ENCODE measurements at regions not wholly inside any gene's neighbourhood (a gene's known extent, or its start where the extent isn't known, plus 50 kb on each side); places are given as distances from the start of the nearest gene placed in this dataset.

- no peak overlapping the region for H3K27ac ChIP-seq (ENCODE audit: low read depth in 2 of 2, low read length in 2 of 2)
- H3K9ac ChIP-seq (ENCODE audit: low read depth in 1 of 2, low read length in 2 of 2) = no peak overlapping the region
- H3K9me3 ChIP-seq (ENCODE audit: control insufficient read depth in 2 of 2, low read length in 2 of 2) = no peaks in the 10 kb centered on the region
- no peaks in the 10 kb centered on the region for H3K27me3 ChIP-seq (ENCODE audit: control insufficient read depth in 2 of 2, insufficient read depth in 2 of 2, low read length in 2 of 2)
- H3K36me3 ChIP-seq (ENCODE audit: control insufficient read depth in 2 of 2, insufficient read depth in 2 of 2, low read length in 2 of 2) = no peaks in the 10 kb centered on the region
- no peaks in the 10 kb centered on the region for H3K4me1 ChIP-seq (ENCODE audit: control insufficient read depth in 2 of 2, insufficient read depth in 2 of 2, low read length in 2 of 2)
- H3K4me3 ChIP-seq (ENCODE audit: low read length in 2 of 2) = no peak overlapping the region
These were observed 118.6 kb upstream of the KAZN start for GRCh38 chr1:14479865-14480264.

GRCh38 chr1:14482784-14483450, 115.6 kb upstream of the KAZN start:
- no peak overlapping the region for H3K4me3 ChIP-seq (ENCODE audit: low read length in 2 of 2)
- H3K4me1 ChIP-seq (ENCODE audit: control insufficient read depth in 2 of 2, insufficient read depth in 2 of 2, low read length in 2 of 2) = no peaks in the 10 kb centered on the region
- H3K9me3 ChIP-seq (ENCODE audit: control insufficient read depth in 2 of 2, low read length in 2 of 2) = no peaks in the 10 kb centered on the region
- no peaks in the 10 kb centered on the region for H3K36me3 ChIP-seq (ENCODE audit: control insufficient read depth in 2 of 2, insufficient read depth in 2 of 2, low read length in 2 of 2)
- H3K9ac ChIP-seq (ENCODE audit: low read depth in 1 of 2, low read length in 2 of 2) = no peak overlapping the region
- no peak overlapping the region for H3K27ac ChIP-seq (ENCODE audit: low read depth in 2 of 2, low read length in 2 of 2)
- H3K27me3 ChIP-seq (ENCODE audit: control insufficient read depth in 2 of 2, insufficient read depth in 2 of 2, low read length in 2 of 2) = no peaks in the 10 kb centered on the region

- Histone ChIP-seq H3K4me3 (ENCODE audit: low read length in 2 of 2) (no peak overlapping the region), H3K27ac (ENCODE audit: low read depth in 2 of 2, low read length in 2 of 2) (no peak overlapping the region), H3K9ac (ENCODE audit: low read depth in 1 of 2, low read length in 2 of 2) (no peak overlapping the region), H3K9me3 (ENCODE audit: control insufficient read depth in 2 of 2, low read length in 2 of 2) (no peaks in the 10 kb centered on the region), H3K36me3 (ENCODE audit: control insufficient read depth in 2 of 2, insufficient read depth in 2 of 2, low read length in 2 of 2) (no peaks in the 10 kb centered on the region), H3K27me3 (ENCODE audit: control insufficient read depth in 2 of 2, insufficient read depth in 2 of 2, low read length in 2 of 2) (no peaks in the 10 kb centered on the region), H3K4me1 (ENCODE audit: control insufficient read depth in 2 of 2, insufficient read depth in 2 of 2, low read length in 2 of 2) (no peaks in the 10 kb centered on the region)
These were observed 113.2 kb upstream of the KAZN start for GRCh38 chr1:14485285-14485684.

GRCh38 chr1:14486401-14487201, 111.9 kb upstream of the KAZN start:
- H3K9me3 ChIP-seq (ENCODE audit: control insufficient read depth in 2 of 2, low read length in 2 of 2) = no peaks in the 10 kb centered on the region
- no peaks in the 10 kb centered on the region for H3K27me3 ChIP-seq (ENCODE audit: control insufficient read depth in 2 of 2, insufficient read depth in 2 of 2, low read length in 2 of 2)
- no peaks in the 10 kb centered on the region for H3K4me1 ChIP-seq (ENCODE audit: control insufficient read depth in 2 of 2, insufficient read depth in 2 of 2, low read length in 2 of 2)
- no peak overlapping the region for H3K27ac ChIP-seq (ENCODE audit: low read depth in 2 of 2, low read length in 2 of 2)
- no peak overlapping the region for H3K4me3 ChIP-seq (ENCODE audit: low read length in 2 of 2)
- no peak overlapping the region for H3K9ac ChIP-seq (ENCODE audit: low read depth in 1 of 2, low read length in 2 of 2)
- H3K36me3 ChIP-seq (ENCODE audit: control insufficient read depth in 2 of 2, insufficient read depth in 2 of 2, low read length in 2 of 2) = no peaks in the 10 kb centered on the region

- no peak overlapping the region for H3K9ac ChIP-seq (ENCODE audit: low read depth in 1 of 2, low read length in 2 of 2)
- no peaks in the 10 kb centered on the region for H3K36me3 ChIP-seq (ENCODE audit: control insufficient read depth in 2 of 2, insufficient read depth in 2 of 2, low read length in 2 of 2)
These were observed 110.8 kb upstream of the KAZN start for GRCh38 chr1:14487671-14488070.

GRCh38 chr1:14494911-14495310, 103.6 kb upstream of the KAZN start:
- Histone ChIP-seq H3K27me3 (ENCODE audit: control insufficient read depth in 2 of 2, insufficient read depth in 2 of 2, low read length in 2 of 2) (no peaks in the 10 kb centered on the region), H3K36me3 (ENCODE audit: control insufficient read depth in 2 of 2, insufficient read depth in 2 of 2, low read length in 2 of 2) (no peaks in the 10 kb centered on the region), H3K9me3 (ENCODE audit: control insufficient read depth in 2 of 2, low read length in 2 of 2) (no peaks in the 10 kb centered on the region), H3K27ac (ENCODE audit: low read depth in 2 of 2, low read length in 2 of 2) (no peak overlapping the region), H3K4me1 (ENCODE audit: control insufficient read depth in 2 of 2, insufficient read depth in 2 of 2, low read length in 2 of 2) (peaks cover 2 to 5% of the 10 kb centered on the region in 2 donors), H3K4me3 (ENCODE audit: low read length in 2 of 2) (no peak overlapping the region), H3K9ac (ENCODE audit: low read depth in 1 of 2, low read length in 2 of 2) (no peak overlapping the region)

More at GRCh38 chr1:14487671-14488070, 110.8 kb upstream of the KAZN start:
- Histone ChIP-seq H3K4me1 (ENCODE audit: control insufficient read depth in 2 of 2, insufficient read depth in 2 of 2, low read length in 2 of 2) (no peaks in the 10 kb centered on the region), H3K27ac (ENCODE audit: low read depth in 2 of 2, low read length in 2 of 2) (no peak overlapping the region), H3K9me3 (ENCODE audit: control insufficient read depth in 2 of 2, low read length in 2 of 2) (no peaks in the 10 kb centered on the region), H3K4me3 (ENCODE audit: low read length in 2 of 2) (no peak overlapping the region), H3K27me3 (ENCODE audit: control insufficient read depth in 2 of 2, insufficient read depth in 2 of 2, low read length in 2 of 2) (no peaks in the 10 kb centered on the region)

GRCh38 chr1:14495381-14495780, 103.1 kb upstream of the KAZN start:
- Histone ChIP-seq H3K9ac (ENCODE audit: low read depth in 1 of 2, low read length in 2 of 2) (no peak overlapping the region), H3K9me3 (ENCODE audit: control insufficient read depth in 2 of 2, low read length in 2 of 2) (no peaks in the 10 kb centered on the region), H3K27ac (ENCODE audit: low read depth in 2 of 2, low read length in 2 of 2) (no peak overlapping the region), H3K27me3 (ENCODE audit: control insufficient read depth in 2 of 2, insufficient read depth in 2 of 2, low read length in 2 of 2) (no peaks in the 10 kb centered on the region), H3K4me1 (ENCODE audit: control insufficient read depth in 2 of 2, insufficient read depth in 2 of 2, low read length in 2 of 2) (peaks cover 2 to 5% of the 10 kb centered on the region in 2 donors), H3K4me3 (ENCODE audit: low read length in 2 of 2) (no peak overlapping the region), H3K36me3 (ENCODE audit: control insufficient read depth in 2 of 2, insufficient read depth in 2 of 2, low read length in 2 of 2) (no peaks in the 10 kb centered on the region)

GRCh38 chr1:14495996-14496395, 102.5 kb upstream of the KAZN start:
- peaks cover 2 to 5% of the 10 kb centered on the region in 2 donors for H3K4me1 ChIP-seq (ENCODE audit: control insufficient read depth in 2 of 2, insufficient read depth in 2 of 2, low read length in 2 of 2)
- H3K27ac ChIP-seq (ENCODE audit: low read depth in 2 of 2, low read length in 2 of 2) = no peak overlapping the region
- H3K36me3 ChIP-seq (ENCODE audit: control insufficient read depth in 2 of 2, insufficient read depth in 2 of 2, low read length in 2 of 2) = no peaks in the 10 kb centered on the region
- no peaks in the 10 kb centered on the region for H3K9me3 ChIP-seq (ENCODE audit: control insufficient read depth in 2 of 2, low read length in 2 of 2)
- no peak overlapping the region for H3K9ac ChIP-seq (ENCODE audit: low read depth in 1 of 2, low read length in 2 of 2)
- H3K4me3 ChIP-seq (ENCODE audit: low read length in 2 of 2) = no peak overlapping the region
- H3K27me3 ChIP-seq (ENCODE audit: control insufficient read depth in 2 of 2, insufficient read depth in 2 of 2, low read length in 2 of 2) = no peaks in the 10 kb centered on the region

GRCh38 chr1:14498839-14499238, 99.6 kb upstream of the KAZN start:
- H3K9ac ChIP-seq (ENCODE audit: low read depth in 1 of 2, low read length in 2 of 2) = no peak overlapping the region
- no peaks in the 10 kb centered on the region for H3K27me3 ChIP-seq (ENCODE audit: control insufficient read depth in 2 of 2, insufficient read depth in 2 of 2, low read length in 2 of 2)
- no peaks in the 10 kb centered on the region for H3K36me3 ChIP-seq (ENCODE audit: control insufficient read depth in 2 of 2, insufficient read depth in 2 of 2, low read length in 2 of 2)
- H3K27ac ChIP-seq (ENCODE audit: low read depth in 2 of 2, low read length in 2 of 2) = no peak overlapping the region
- no peaks in the 10 kb centered on the region for H3K9me3 ChIP-seq (ENCODE audit: control insufficient read depth in 2 of 2, low read length in 2 of 2)
- peaks cover 2 to 5% of the 10 kb centered on the region in 2 donors for H3K4me1 ChIP-seq (ENCODE audit: control insufficient read depth in 2 of 2, insufficient read depth in 2 of 2, low read length in 2 of 2)
- H3K4me3 ChIP-seq (ENCODE audit: low read length in 2 of 2) = no peak overlapping the region

- Histone ChIP-seq H3K4me1 (ENCODE audit: control insufficient read depth in 2 of 2, insufficient read depth in 2 of 2, low read length in 2 of 2) (peaks cover 2 to 5% of the 10 kb centered on the region in 2 donors), H3K9me3 (ENCODE audit: control insufficient read depth in 2 of 2, low read length in 2 of 2) (no peaks in the 10 kb centered on the region), H3K36me3 (ENCODE audit: control insufficient read depth in 2 of 2, insufficient read depth in 2 of 2, low read length in 2 of 2) (no peaks in the 10 kb centered on the region), H3K27me3 (ENCODE audit: control insufficient read depth in 2 of 2, insufficient read depth in 2 of 2, low read length in 2 of 2) (no peaks in the 10 kb centered on the region), H3K27ac (ENCODE audit: low read depth in 2 of 2, low read length in 2 of 2) (no peak overlapping the region), H3K4me3 (ENCODE audit: low read length in 2 of 2) (no peak overlapping the region), H3K9ac (ENCODE audit: low read depth in 1 of 2, low read length in 2 of 2) (no peak overlapping the region)
These were observed 99.0 kb upstream of the KAZN start for GRCh38 chr1:14499312-14500040.
